Stomach (tissue), 4 donors: ENCODE measurements at regions not wholly inside any gene's neighbourhood (a gene's known extent, or its start where the extent isn't known, plus 50 kb on each side); places are given as distances from the start of the nearest gene placed in this dataset.

Experiments used
- CTCF ChIP-seq, 7 experiments: fragments of 450-650 bp in 4 of 7; fragments of 200-600 bp in 3 of 7; sonication (generic) in 3 of 7; IDR thresholded peaks; one replicate each; pipeline ENCODE4 v1.5.1; 2016 to 2019; ENCODE audit warnings: antibody characterized with exemption in 7 of 7, control low read depth in 2 of 7, mild to moderate bottlenecking in 1 of 7
- EP300 ChIP-seq: sonication (generic); formaldehyde crosslinking; IDR thresholded peaks from one replicate; pipeline ENCODE4 v1.6.1; 2017; ENCODE audit warnings: antibody characterized with exemption
- POLR2A ChIP-seq, 4 donors: fragments of 450-650 bp; IDR thresholded peaks; one replicate each; pipeline ENCODE4 v1.6.1; 2016; ENCODE audit warnings: antibody characterized with exemption in 4 of 4, control low read depth in 2 of 4, mild to moderate bottlenecking in 1 of 4, moderate library complexity in 1 of 4
- POLR2AphosphoS5 ChIP-seq, 3 donors: sonication (generic); formaldehyde crosslinking; IDR thresholded peaks; one replicate each; pipeline ENCODE4 v1.6.1; 2016; ENCODE audit warnings: antibody characterized with exemption in 3 of 3

- no peak for TF ChIP-seq CTCF (IDR thresholded peaks at IDR 0.05)
- TF ChIP-seq EP300: no peak
- no peak for TF ChIP-seq POLR2A (IDR thresholded peaks at IDR 0.05)
- TF ChIP-seq POLR2AphosphoS5 (IDR thresholded peaks at IDR 0.05): no peak
These were observed 87.8 kb upstream of the SLCO3A1 start for GRCh38 chr15:91765660-91766059.
